Stimulated activated CD8-positive, alpha-beta memory T cell treated with anti-CD3 and anti-CD28 coated beads, Interleukin-7, amount 100 ng/mL, for 24 hours (primary cell): ENCODE measurements at regions not wholly inside any gene's neighbourhood (a gene's known extent, or its start where the extent isn't known, plus 50 kb on each side); places are given as distances from the start of the nearest gene placed in this dataset.
"Not testable (repeated sequence)": the region's sequence is repeated elsewhere in the genome, so short reads cannot be mapped to it uniquely, and the experiment has no call there.

Experiments used
- DNase-seq: peaks from one replicate; pipeline ENCODE4 v3.0.0-alpha.2; 2020; ENCODE audit warnings: low read depth

DNA sequence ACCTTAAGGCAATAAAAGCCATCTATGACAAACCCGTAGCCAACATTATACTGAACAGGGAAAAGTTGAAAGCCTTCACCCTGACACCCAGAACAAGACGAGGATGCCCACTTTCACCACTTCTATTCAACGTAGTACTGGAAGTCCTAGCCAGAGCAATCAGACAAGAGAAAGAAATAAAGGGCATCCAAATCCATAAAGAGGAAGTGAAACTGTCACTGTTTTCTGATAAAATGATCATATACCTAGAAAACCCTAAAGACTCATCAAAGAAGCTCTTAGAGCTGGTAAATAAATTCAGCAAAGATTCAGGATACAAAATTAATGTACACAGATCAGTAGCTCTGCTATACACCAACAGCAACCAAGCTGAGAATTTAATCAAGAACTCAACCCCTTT lies 1561.9 kb upstream of the CELF4 start:
- not testable (repeated sequence) for DNase-seq

DNA sequence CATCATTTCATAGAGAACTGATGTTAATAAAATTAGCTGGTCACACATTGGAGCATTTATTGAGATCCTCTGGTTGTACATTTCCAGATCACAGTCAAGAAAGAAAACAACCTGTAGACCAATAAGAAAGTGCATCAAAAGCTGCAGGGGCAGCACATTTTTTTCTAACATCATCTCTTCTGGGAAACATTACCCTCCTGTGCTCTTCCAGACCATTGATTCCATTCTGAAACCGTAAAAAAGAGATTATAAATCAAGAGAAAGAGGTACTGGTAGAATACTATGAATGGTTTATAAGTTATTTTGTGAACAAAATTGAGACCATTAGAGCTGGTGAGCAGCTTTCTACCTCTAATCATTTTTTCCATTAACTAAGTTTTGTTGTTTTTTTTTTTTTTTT lies 1548.2 kb upstream of the CELF4 start:
- no peak for DNase-seq

DNA sequence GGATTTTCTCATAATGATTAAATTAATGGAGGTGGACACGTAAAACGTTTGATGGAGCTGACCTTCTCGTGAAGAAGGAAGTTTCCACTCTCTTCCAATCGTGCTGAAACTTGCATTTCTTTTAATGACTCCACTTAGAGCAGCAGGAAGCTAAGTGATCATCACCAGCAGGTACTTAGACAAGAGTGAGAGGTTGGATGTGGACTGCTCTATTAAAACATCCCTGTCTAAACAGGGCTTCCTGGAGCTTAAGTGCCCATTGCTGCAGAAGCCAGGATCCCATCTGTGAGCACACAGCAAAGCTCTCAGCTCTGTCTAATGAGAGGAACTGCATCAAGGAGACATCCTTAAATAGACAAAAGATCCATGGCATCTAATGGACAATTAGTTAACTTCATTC lies 1539.5 kb upstream of the CELF4 start:
- DNase-seq, result no peak

DNA sequence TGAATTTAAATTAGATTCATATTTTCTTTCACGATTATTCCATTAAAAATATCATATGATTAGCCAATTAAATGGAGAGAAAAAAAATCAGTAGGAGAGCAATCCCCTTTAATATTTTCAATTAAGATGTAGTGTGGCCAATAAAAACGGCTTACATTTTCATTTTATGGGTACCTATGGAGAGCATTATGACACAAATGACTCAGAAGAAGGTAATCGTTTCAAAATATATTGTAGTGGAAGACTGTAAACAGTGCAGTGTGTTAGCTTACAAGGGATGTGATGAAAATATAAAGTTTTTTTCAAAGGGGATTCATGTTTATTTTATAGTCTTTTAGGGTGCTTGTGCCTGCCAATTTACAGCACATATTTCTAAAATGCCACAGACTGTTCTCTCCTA lies 1507.4 kb upstream of the CELF4 start:
- no peak for DNase-seq

DNA sequence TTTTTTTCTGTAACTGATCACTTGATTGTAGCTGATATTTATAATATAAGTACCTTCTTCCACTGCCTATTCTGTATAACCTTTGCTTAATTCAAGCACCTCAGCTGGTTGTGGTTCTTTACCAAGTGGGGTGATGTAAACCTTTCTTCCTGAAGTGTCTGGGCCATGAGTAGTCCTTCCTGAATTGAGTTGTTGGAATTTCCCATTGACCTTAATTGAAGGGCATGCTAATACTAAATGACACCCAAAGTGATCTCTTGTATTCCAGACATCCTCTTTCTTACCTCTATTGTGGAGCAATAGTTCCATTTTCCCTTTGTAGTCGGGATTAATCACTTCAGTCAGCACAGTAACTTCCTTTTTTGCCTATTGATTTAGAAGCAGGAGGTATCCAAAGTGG lies 1496.8 kb upstream of the CELF4 start:
- DNase-seq, result no peak

DNA sequence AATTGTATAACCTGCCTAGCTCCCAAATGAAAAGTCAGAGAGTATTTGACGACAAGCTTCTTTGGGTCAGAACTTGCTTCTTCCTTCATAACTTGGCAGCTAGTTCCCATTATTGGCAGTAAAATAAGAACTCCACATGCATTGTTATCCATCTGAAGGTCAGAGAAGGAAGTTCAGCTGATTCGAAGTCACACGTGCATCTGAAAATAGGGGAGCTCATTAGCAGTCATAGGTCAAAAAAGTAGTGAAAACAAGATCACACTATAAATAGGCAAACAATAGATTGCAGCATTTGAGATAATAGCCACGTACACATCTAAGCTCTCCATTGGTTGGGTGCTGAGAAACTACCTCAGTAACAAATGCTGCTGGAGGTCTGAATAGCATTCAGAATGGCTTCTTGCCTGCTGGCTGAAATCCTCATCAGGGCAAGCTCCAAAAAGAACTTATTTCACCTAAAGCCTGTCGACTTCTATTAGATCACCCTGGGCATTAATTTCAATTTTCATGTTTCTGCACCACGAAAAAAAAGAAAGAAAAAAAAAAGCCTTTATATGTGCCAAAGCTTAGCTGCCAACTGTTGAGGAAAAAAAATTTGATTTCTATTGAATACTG lies 1492.9 kb upstream of the CELF4 start:
- no peak for DNase-seq

DNA sequence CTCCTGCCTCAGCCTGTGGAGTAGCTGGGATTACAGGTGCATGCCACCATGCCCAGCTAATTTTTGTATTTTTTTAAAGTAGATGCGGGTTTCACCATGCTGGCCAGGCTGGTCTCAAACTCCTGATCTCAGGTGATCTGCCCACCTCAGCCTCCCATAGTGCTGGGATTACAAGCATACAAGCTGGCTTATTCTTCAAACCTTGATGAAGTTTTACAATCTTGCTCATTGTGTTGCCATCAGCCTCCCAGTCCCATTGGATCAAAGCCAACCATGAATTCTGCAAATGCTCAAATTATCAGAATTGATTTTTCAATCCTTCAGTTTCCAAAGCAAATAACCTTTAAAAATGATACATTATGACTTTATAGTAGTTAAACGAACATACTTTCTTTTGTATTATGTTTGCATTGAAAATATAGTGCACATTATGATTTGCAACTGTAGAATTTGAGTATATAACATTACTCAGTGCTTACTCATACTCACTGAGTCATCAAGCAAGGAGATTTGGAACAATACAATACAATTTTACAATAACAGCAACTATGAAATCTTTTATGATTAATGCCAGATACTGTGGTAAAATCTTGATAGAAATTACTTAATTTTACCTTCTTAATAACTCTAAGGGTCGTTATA lies 1491.9 kb upstream of the CELF4 start:
- no peak for DNase-seq

DNA sequence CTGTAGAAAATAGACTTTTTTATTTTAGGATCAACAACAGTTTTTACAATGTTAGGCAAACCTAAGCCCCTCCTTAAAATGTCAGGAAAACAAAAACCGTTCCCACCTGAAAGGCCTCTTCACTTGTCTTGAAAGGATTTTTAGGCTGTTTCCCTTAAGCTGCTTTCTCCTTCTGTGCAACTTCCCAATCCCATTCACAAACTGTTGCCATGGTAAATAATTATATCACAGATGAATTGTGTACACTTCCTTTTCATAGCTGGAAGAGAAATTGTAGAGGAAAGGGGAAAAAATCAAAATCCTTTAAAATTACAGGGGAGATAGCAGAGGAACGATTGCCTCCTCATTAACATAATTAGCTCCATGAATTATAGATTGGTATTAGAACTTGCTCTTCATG lies 1488.0 kb upstream of the CELF4 start:
- no peak for DNase-seq

DNA sequence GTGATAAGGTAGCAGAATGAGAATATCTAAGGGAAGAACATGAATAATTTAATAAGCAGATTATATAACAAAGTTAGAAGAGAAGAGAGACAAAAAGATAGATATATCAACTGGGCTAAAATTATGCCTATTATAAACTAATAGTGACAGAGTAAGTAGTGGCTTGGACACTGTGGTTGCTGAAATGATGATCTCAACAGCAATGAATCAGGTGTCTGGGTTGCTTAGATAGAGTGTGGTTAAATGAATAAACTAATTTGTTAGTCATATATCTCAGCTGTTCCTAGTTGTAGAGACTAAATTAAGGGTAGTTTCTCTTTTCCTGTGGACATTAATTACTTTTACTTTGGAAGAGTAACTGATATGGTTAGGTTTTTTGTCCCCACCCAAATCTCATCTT lies 1485.4 kb upstream of the CELF4 start:
- DNase-seq, result no peak

DNA sequence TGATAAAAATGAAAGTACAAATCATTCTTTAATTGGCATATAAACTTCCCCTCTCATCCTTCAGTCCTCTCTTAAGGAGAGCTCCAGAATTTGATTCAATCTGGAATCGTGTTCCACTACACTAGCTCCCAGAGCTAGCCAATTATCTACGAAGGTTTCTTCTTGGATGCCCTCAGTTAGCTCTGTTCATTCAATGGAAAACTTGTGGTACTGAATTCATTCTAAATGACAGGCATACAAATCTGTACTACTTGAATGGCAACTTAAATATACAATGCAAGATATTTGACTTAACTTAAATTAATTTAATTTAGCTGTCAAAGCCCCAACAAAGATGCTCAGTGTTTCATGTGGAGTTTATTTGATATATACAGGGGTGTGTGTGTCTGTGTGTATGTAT lies 1474.2 kb upstream of the CELF4 start:
- no peak for DNase-seq

DNA sequence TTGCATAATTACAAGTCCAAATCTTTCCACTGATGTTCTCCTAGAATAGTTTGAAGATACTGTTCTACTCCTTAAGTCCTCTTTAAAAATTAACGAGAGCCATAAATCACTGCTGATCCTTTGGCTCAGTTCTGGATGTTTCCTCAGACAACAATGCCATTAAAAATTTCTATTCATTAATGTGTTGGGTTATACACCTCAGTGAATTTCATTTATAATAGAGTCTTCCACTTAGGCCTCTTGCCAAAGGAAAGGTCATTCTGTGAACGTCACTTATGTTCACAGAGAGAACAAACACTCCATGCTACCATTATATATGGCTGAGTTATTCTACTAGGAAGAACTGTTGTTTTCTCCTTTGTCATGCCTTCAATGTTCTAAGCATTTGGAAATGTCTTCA lies 1472.3 kb upstream of the CELF4 start:
- DNase-seq, result no peak

DNA sequence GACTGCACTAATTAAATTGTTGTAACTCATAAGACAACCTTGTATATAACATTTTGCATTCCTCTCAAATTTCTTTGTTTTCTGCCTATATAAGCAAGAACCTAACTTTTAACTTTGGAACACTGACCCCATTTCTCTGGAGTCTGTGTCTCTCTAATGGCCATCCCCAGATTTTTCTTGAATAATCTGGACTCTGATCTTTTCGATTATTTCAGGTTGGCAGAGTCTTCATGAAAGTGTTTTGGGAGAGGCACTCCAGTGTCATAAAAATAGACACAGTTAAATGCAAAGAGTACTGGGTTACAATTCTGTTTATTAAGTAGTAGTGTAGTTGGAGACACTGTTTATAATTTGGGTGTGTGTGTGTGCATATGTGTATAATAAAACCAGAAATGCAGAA lies 1467.7 kb upstream of the CELF4 start:
- DNase-seq, result no peak

DNA sequence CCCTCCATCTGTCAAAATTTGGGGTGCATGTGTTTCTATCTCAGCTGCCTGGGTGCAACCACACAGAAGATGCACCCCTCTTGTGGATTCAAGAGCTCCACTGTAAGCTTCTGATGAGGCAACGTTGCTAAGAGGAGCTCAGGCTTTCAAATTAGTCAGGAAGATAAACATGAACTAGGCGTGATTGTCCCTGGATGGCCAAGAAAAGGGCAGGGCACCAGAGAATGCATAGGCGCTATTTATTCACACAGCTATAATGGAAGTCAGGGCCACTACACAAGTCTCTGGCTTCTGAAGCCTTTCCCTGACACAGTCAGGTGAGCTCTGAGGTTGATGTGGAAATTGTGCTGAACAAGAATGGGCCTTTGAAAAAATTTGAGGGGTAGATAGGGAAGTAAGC lies 1466.0 kb upstream of the CELF4 start:
- DNase-seq, result no peak

DNA sequence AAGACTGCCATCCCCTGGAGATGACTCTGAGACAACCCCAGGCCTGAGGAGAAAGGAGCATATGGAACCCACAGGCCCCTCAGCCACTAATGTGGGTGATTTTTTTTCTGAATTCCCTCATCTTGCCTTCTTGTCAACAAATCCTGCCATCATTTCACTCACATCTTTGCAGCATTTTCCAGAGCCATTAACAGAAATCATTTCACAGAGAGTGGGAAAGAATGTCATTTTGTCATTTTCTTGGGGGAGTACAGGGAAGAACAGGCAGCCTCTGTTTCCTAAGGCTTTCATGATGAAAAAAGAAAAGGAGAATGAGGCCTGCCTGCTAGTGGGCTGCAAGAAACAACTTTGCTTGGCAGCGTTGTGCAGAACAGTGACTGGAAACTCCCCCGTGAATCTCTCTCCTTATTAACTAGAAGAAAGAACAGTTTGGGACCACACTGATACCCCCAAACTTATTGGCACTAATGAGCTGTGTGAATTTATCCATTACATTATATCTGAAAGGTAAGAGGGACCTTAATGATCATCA lies 1464.6 kb upstream of the CELF4 start:
- no peak for DNase-seq

DNA sequence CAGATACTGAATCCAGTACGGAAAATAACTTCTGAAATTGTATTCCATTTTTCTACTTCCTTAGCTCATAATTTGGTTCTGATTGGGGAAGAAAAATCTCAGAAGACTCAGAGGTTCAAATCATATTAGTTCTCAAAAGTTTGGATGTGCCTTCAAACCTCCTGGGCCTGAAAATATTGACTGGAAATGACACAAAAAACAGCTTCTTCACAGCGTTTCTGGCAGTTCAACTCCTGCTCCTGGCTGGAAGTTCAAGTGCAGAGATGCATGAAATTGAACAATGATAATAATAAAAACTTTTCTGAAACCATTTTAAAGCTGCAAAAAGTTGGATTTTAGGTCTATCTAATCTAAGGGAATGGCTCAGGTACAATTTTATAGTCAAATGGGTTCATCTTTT lies 1459.9 kb upstream of the CELF4 start:
- no peak for DNase-seq

DNA sequence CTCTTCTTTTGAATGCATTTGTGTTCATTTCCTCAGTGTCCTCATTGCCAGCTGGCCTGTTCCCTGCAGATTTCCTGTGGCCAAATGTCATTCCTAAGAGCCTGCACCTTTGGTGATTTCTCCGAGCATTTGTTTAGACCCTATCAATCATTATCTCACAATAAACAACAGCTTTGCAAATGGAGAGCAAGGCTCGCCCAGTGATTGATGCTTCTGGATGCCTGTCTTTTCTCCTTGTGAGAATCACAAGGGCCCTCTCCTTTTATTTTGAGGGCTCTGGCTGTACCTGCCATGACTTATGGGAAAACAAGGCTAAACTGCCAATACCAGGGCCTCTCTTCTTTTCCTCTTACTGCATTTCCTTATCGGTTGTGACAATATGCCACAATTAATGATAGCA lies 1454.4 kb upstream of the CELF4 start:
- DNase-seq, result no peak

DNA sequence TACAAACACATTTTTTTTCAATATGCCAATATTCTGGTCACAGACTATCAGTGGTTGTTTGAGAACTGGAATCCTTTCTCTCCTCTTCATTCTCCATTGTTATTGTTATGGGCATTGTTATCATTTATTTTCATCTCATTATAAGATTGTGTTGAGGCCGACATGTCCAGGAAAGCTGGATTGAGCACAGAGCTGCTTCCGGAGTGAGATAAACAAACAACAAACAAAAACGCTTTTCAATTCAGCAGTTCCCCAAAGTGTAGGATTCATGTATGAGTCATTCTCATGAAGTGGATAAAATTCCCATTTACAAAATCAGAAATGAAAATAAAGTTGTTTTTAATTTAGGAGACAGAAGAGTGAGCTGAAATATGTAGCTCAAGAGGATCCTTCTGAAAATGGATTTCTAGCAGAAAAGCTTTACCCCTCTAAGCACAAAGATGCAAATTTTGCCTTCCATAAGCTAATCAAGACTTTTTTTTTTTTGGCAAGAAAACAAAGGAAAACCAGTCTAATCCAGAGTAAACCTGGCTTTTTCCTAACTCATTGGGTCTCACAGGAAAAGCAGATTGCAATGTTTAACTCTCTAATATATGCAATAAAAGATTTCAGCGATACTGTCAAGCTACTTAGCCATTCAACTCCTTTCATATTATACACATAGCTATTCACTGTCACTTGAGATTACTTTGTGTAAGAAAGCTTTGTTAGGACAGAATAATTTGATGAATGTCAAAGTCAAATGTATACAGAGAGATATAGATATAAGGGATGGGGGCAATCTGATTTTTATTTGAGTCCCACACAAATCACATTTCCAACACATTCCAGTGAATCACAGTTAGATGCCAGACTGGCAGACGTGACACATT lies 1441.7 kb upstream of the CELF4 start:
- no peak for DNase-seq

DNA sequence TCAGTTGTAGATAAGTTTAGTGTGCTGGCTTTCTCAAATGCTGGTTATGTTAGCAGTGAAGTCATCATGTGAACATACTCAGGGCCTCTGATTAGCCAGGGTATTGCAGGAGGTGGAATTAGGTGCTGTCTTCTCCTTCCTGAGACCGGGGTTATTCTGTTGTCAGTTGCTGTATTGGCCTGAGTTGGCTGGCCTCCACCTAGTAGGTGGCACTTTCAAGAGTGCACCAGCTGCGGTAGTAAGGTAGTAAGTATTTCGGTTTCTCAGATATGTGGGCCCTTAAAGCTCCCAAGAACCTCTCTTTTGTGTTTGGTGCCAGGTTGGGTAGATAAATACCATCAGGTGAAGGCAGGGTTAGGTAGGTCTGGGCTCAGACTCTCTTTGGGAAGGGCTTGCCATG lies 1430.5 kb upstream of the CELF4 start:
- no peak for DNase-seq

DNA sequence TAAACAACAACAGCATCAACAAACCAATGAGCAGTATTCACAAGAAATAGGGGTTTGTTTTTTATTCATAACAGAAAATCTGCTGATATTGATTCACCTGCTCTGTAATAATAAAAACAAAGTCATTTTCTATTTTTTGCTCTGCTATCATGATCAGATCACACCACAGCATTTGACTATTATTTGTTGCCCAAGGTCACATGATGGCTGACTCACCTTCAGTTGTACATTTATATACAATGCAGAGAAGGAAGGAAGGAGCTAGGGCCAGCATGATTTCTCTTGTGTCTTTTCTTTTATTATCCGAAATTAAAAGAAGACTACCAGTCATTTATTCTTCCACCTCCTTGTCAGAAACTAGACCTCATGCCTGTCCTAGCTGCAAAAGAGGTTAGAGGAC lies 1427.7 kb upstream of the CELF4 start:
- DNase-seq, result no peak

DNA sequence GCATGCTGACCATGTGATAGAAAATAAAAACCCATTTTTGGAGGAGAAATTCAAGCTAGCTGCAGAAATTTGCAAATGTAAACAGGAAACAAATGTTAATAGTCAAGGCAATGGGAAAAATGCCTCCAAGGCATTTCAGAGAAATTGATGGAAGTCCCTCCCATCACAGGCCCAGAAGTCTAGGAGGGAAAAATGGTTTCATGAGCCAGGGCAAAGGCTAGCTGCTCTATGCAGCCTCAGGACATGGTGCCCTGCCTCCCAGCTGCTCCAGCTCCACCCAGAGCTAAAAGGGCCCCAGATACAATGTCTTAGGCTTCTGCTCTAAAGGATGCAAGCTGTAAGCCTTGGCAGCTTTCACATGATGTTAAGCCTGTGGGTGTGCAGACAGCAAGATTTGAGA lies 1419.4 kb upstream of the CELF4 start:
- DNase-seq, result no peak

DNA sequence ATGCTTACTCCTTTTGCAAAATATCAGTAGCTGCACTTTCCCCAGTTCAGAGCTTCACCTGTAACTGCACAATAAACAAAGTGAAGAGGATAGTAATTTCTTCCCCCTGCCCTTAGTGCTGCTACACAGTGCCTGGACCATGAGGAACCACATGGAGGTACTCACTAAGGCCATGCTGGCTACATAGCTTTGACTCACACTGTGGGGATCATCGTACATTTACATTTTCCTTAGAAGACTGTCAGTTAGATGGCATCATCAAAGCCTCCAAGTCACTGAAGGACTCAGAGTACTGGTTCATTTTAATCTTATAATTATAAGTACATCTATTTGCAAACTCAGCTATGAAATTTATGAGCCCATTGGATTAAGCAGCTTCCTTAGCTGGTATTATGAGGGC lies 1416.5 kb upstream of the CELF4 start:
- DNase-seq, result no peak

DNA sequence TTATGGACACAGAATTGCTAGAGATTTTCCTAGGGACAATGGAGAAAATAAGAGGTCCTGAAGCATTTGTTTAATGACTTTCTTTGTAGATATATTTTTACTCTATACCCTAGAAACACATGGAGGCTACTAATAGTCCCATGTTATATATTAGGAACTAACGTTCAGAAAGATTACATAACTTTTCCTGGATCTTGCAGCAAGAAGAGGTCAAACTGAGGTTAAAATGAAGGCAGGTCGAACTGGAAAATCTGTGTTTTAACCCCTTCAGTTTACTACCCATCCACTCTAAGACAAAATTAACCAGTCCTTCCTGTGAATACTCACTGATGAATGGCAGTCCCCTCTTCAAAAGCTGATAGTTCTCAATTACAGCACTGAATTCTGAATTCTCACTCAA lies 1415.8 kb upstream of the CELF4 start:
- no peak for DNase-seq

DNA sequence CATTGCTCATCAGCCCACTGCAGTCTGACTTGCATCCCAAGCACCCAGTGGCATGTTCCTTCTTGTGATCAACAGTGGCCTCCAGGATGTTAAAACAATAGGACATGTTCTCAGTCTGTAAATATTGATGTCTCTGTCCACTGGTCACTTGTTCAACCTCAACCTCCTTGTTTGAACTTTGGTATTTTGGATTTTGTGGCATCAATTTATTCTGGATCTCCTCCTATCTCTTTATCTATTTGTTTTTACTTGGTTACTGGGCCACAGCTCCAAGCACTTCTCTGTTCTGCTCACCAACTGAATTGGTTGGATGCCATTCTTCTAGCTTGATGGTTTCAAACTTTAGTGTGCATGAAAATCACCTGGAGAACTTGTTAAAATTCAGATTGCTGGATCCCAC lies 1414.8 kb upstream of the CELF4 start:
- no peak for DNase-seq
